ENCODE measurements at regions not wholly inside any gene's neighbourhood (a gene's known extent, or its start where the extent isn't known, plus 50 kb on each side); places are given as distances from the start of the nearest gene placed in this dataset.

DNA sequence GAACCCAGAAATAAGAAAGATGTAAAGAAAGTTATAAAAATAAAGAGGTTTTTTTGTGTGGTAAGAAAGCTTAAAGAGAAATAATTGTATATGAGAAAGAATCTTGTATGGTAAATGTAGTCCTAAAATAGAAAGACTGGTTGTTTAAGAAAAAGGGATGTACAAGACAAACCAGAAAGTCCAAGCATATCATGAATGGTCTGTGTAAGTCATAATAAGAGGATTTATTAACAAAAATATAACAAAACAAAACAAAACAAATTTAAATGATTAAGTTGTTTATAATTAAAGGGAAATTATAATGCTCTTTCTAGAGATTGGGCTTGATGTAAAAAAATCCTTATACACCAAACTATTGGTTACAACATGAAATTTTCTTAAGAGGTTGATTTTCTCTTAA lies 590.4 kb upstream of the PTGER4 start:
- TF ChIP-seq POLR2A (IDR thresholded peaks at IDR 0.05) = no peak
- TF ChIP-seq, protein P1, sequence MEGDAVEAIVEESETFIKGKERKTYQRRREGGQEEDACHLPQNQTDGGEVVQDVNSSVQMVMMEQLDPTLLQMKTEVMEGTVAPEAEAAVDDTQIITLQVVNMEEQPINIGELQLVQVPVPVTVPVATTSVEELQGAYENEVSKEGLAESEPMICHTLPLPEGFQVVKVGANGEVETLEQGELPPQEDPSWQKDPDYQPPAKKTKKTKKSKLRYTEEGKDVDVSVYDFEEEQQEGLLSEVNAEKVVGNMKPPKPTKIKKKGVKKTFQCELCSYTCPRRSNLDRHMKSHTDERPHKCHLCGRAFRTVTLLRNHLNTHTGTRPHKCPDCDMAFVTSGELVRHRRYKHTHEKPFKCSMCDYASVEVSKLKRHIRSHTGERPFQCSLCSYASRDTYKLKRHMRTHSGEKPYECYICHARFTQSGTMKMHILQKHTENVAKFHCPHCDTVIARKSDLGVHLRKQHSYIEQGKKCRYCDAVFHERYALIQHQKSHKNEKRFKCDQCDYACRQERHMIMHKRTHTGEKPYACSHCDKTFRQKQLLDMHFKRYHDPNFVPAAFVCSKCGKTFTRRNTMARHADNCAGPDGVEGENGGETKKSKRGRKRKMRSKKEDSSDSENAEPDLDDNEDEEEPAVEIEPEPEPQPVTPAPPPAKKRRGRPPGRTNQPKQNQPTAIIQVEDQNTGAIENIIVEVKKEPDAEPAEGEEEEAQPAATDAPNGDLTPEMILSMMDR (IDR thresholded peaks at IDR 0.05) = no peak

Measured in uterus (tissue), 2 donors.